Kidney (tissue), 13 donors: ENCODE measurements at regions not wholly inside any gene's neighbourhood (a gene's known extent, or its start where the extent isn't known, plus 50 kb on each side); places are given as distances from the start of the nearest gene placed in this dataset.

Experiments
- DNase-seq, 5 donors: peaks; one replicate each; pipeline ENCODE4 v3.0.0-alpha.2; 2013 to 2020
- FAIRE-seq: peaks from 2 replicates; lab custom pipeline; 2012; peaks lifted over from hg19 to GRCh38; lab: Jason Lieb, UNC
- H3K27ac ChIP-seq, 2 donors: one replicate each; pipeline ENCODE4 v1.7.0; 2013; ENCODE audit warnings: low read depth in 2 of 2, low read length in 2 of 2, inconsistent platforms in 1 of 2
- H3K27me3 ChIP-seq: one replicate; pipeline ENCODE4 v1.7.1; 2013; ENCODE audit warnings: low read length, inconsistent platforms; ENCODE audit not compliant: control insufficient read depth, insufficient read depth
- H3K36me3 ChIP-seq, 3 donors: one replicate each; pipeline versions ENCODE4 v1.7.0 to v1.7.1; 2013; ENCODE audit warnings: low read length in 3 of 3, control low read depth in 1 of 3, inconsistent platforms in 1 of 3; ENCODE audit not compliant: insufficient read depth in 3 of 3, control insufficient read depth in 2 of 3
- H3K4me1 ChIP-seq, 3 donors: one replicate each; pipeline versions ENCODE4 v1.7.0 to v1.7.1; 2013; ENCODE audit warnings: low read length in 3 of 3, inconsistent platforms in 1 of 3, low read depth in 1 of 3; ENCODE audit not compliant: control insufficient read depth in 2 of 3, insufficient read depth in 2 of 3
- H3K4me3 ChIP-seq, 3 donors: one replicate each; pipeline versions ENCODE4 v1.7.0 to v1.8.1; 2013; ENCODE audit warnings: low read length in 3 of 3, control low read depth in 1 of 3, inconsistent platforms in 1 of 3
- H3K9ac ChIP-seq, 3 donors: one replicate each; pipeline versions ENCODE4 v1.7.0 to v1.7.1; 2013; ENCODE audit warnings: low read length in 3 of 3, control low read depth in 1 of 3, inconsistent platforms in 1 of 3
- H3K9me3 ChIP-seq, 3 donors: one replicate each; pipeline versions ENCODE4 v1.7.0 to v1.7.1; 2013; ENCODE audit warnings: low read length in 3 of 3, control low read depth in 1 of 3, inconsistent platforms in 1 of 3; ENCODE audit not compliant: control insufficient read depth in 2 of 3, insufficient read depth in 1 of 3
- intact Hi-C: fragments of 100-400 bp; cut with DNase I; formaldehyde crosslinking; loops from one replicate; pipeline ENCODE4 v1.11.1; 2022
- TF ChIP-seq, protein P1 (sequence below): IDR thresholded peaks from 3 replicates; pipeline ENCODE4 v1.5.1; 2012; ENCODE audit warnings: mild to moderate bottlenecking, moderate library complexity, borderline replicate concordance; ENCODE audit not compliant: insufficient read depth; ENCODE audit errors: extremely low read depth
- donor health status: control.
- donor health status: control.
- donor health status: control.
- donor health status: control.
- donor health status: control.
- donor health status: DM: yes; HTN: yes; CAD: no.
- donor health status: Normal renal cell carcinoma (clear cell type).

DNA sequence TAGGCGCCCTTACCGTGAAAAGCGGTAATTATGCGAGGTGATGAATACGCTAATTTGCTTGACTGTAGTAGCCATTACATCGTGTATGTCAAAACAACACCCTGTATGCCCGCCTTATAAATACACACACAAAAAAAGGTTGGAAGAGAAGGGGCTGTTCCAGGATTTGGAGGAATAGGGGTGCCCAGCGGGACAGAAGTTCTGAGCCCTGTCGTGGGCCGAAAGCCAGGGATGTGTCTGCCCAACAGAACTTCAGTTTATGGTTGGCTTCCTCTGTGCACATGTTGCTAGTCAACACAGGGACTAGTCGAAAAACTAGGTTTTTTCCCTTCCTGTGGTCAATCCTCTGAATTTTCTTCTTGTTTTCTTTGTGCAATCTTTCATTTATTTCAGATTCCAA lies 182.5 kb downstream of the ACKR3 start:
- no peaks in the 10 kb centered on the region for H3K36me3 ChIP-seq
- H3K27ac ChIP-seq: no peak overlapping the region
- H3K9ac ChIP-seq: no peak overlapping the region
- FAIRE-seq (no peak), DNase-seq (no peak)
- no peaks in the 10 kb centered on the region for H3K27me3 ChIP-seq
- no peak overlapping the region for H3K4me3 ChIP-seq
- intact Hi-C loops: no loop called here
- no peaks in the 10 kb centered on the region for H3K9me3 ChIP-seq
- peaks cover 0 to 2% (median 0%) of the 10 kb centered on the region in 3 donors for H3K4me1 ChIP-seq
- TF ChIP-seq, protein P1, sequence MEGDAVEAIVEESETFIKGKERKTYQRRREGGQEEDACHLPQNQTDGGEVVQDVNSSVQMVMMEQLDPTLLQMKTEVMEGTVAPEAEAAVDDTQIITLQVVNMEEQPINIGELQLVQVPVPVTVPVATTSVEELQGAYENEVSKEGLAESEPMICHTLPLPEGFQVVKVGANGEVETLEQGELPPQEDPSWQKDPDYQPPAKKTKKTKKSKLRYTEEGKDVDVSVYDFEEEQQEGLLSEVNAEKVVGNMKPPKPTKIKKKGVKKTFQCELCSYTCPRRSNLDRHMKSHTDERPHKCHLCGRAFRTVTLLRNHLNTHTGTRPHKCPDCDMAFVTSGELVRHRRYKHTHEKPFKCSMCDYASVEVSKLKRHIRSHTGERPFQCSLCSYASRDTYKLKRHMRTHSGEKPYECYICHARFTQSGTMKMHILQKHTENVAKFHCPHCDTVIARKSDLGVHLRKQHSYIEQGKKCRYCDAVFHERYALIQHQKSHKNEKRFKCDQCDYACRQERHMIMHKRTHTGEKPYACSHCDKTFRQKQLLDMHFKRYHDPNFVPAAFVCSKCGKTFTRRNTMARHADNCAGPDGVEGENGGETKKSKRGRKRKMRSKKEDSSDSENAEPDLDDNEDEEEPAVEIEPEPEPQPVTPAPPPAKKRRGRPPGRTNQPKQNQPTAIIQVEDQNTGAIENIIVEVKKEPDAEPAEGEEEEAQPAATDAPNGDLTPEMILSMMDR: no peak

DNA sequence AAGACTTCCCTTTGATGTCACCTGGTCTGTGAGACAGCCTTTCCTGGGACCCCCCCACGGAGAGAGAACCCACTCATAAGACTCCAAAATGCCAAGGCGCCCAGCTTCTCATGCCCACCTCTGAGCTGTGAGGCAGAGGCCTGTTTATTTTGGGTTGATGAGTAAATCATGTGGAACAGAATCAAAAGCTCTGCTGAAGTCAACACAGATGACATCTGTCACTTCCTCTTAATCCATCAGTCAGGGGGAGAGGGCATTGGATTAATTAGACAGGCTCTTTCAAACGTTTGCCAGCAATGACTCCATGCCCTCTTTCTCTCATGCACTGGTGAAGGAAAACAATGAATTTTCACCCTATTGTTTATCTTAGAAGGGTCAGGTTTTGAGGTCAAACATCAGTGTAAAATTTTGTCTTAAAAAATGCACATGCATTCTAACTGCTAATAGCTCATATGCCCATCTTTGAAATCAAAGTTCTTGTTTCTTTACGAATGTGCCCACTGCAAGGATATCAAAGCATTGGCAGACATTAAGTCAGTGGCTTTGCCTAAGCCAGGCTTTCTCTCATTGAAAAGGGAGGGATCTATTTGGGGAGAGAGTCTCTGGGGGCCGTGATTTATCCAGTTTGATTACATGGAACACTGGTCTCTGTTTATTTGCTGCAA lies 184.1 kb downstream of the ACKR3 start:
- no peak for FAIRE-seq
- no peak overlapping the region for H3K4me3 ChIP-seq
- no peak overlapping the region for H3K9ac ChIP-seq
- peak in 2 of 5 donors; percentile 39 to 65 for DNase-seq
- TF ChIP-seq, protein P1: no peak
- intact Hi-C loops: no loop called here
- no peaks in the 10 kb centered on the region for H3K27me3 ChIP-seq
- H3K36me3 ChIP-seq: no peaks in the 10 kb centered on the region
- H3K9me3 ChIP-seq: no peaks in the 10 kb centered on the region
- no peak overlapping the region for H3K27ac ChIP-seq
- peaks cover 0 to 2% (median 0%) of the 10 kb centered on the region in 3 donors for H3K4me1 ChIP-seq

DNA sequence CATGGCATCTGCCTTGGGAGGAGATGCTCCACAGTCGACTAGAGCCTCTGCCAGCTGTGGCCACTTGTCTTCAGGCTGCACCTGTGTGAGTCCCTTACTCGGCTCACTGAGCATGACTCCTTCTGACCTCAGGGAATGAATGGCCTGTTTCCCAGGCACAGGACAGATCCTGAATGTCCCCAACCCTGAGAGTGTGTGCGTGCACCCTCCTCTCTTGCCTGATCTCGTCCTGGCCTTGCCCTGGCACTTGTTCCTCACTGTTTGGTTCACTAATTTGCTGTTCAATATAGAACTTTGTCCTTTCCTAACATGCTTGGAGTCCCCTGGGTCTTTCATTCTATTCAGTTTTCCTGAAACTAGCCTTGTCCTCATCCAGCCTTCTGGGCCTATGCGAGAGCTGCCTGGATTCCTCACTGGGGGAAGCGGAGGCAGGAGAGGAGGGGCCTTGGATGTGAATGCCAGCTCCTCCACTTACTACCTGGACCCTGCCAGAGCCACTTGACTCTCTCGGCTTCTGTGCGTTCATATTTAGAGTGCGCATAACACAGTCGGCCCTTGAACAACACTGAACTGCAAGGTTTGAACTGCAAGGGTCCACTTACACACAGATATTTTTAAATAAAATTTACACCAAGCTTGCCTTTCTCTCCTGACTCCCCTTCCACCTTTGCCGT lies 184.8 kb downstream of the ACKR3 start:
- DNase-seq (peak in 2 of 5 donors; percentile 53 to 68), FAIRE-seq (no peak)
- Histone ChIP-seq H3K4me1 (peaks cover 0 to 2% (median 0%) of the 10 kb centered on the region in 3 donors), H3K36me3 (no peaks in the 10 kb centered on the region), H3K27ac (no peak overlapping the region), H3K9ac (no peak overlapping the region), H3K27me3 (no peaks in the 10 kb centered on the region), H3K9me3 (no peaks in the 10 kb centered on the region), H3K4me3 (no peak overlapping the region)
- intact Hi-C loops: no loop called here
- TF ChIP-seq, protein P1: no peak
